Endothelial cell of umbilical vein (primary cell): ENCODE measurements at regions not wholly inside any gene's neighbourhood (a gene's known extent, or its start where the extent isn't known, plus 50 kb on each side); places are given as distances from the start of the nearest gene placed in this dataset.

Experiments used
- BruUV-seq: library from RNA; stranded (reverse); fragments of 400-500 nt; replicated peaks from 2 replicates; lab custom pipeline; 2021; lab: Mats Ljungman, UMichigan
- CTCF ChIA-PET: fragments of 300-600, 350-600 bp; sonication (Branson Sonifier 250); formaldehyde crosslinking; loops from one replicate; lab custom pipeline; 2021; ENCODE audit warnings: antibody characterized with exemption, inconsistent platforms; lab: Charles Lee
- POLR2A ChIA-PET: fragments of 300-600, 350-600 bp; sonication (Branson Sonifier 250); formaldehyde crosslinking; loops from one replicate; lab custom pipeline; 2021; ENCODE audit warnings: antibody characterized with exemption, inconsistent platforms; lab: Charles Lee
- DNase-seq: peaks from one replicate; pipeline ENCODE4 v3.0.0-alpha.2; 2011; ENCODE audit warnings: low read depth, low spot score
- FAIRE-seq: peaks from 2 replicates; lab custom pipeline; 2011; peaks lifted over from hg19 to GRCh38; lab: Jason Lieb, UNC
- H2AFZ ChIP-seq: 2 replicates; pipeline ENCODE4 v1.6.0; 2012; ENCODE audit warnings: low read depth, low read length, control low read depth, inconsistent platforms
- H3K27ac ChIP-seq: 2 replicates; pipeline ENCODE4 v1.5.1; 2011; ENCODE audit warnings: low read depth, mild to moderate bottlenecking, control low read depth, low read length, moderate library complexity; ENCODE audit not compliant: insufficient read depth
- H3K27me3 ChIP-seq, 2 experiments: 2 replicates each; pipeline versions ENCODE4 v1.6.0 to v1.6.1; 2011; ENCODE audit warnings: low read length in 2 of 2, mixed read lengths in 1 of 2; ENCODE audit not compliant: control insufficient read depth in 2 of 2, insufficient read depth in 2 of 2
- H3K36me3 ChIP-seq, 2 experiments: 2 replicates in 1 of 2; 3 replicates in 1 of 2; pipeline ENCODE4 v1.5.1; 2011; ENCODE audit warnings: low read length in 2 of 2, mild to moderate bottlenecking in 1 of 2, moderate library complexity in 1 of 2; ENCODE audit not compliant: control insufficient read depth in 2 of 2, insufficient read depth in 2 of 2; ENCODE audit errors: extremely low read depth in 1 of 2
- H3K4me1 ChIP-seq: 3 replicates; pipeline ENCODE4 v1.5.1; 2011; ENCODE audit warnings: mild to moderate bottlenecking, low read length; ENCODE audit not compliant: control insufficient read depth, insufficient read depth; ENCODE audit errors: extremely low read depth
- H3K4me2 ChIP-seq: 2 replicates; pipeline ENCODE4 v1.6.1; 2011; ENCODE audit warnings: low read length, control low read depth, mixed read lengths; ENCODE audit not compliant: insufficient read depth
- H3K4me3 ChIP-seq, 3 experiments: fragments of 200-600 bp in 1 of 3; sonication (generic), shearing (Covaris generic) in 1 of 3; replicated peaks in 1 of 3; 2 replicates each; pipeline ENCODE4 v1.5.1; 2011 to 2016; ENCODE audit warnings: control low read depth in 3 of 3, low read length in 3 of 3, mild to moderate bottlenecking in 2 of 3, inconsistent platforms in 1 of 3, low read depth in 1 of 3, moderate library complexity in 1 of 3; ENCODE audit not compliant: insufficient read depth in 1 of 3
- H3K79me2 ChIP-seq: 2 replicates; pipeline ENCODE4 v1.6.0; 2012; ENCODE audit warnings: low read length, inconsistent platforms; ENCODE audit not compliant: control insufficient read depth, insufficient read depth
- H3K9ac ChIP-seq: replicated peaks from 2 replicates; pipeline ENCODE3; 2011; ENCODE audit warnings: low read length, control low read depth; ENCODE audit not compliant: insufficient read depth; ENCODE audit errors: extremely low read depth
- H3K9me1 ChIP-seq: replicated peaks from 3 replicates; pipeline ENCODE4 v1.6.0; 2011; ENCODE audit warnings: mild to moderate bottlenecking, low read length; ENCODE audit not compliant: control insufficient read depth, insufficient read depth; ENCODE audit errors: extremely low read depth
- H3K9me3 ChIP-seq: replicated peaks from 2 replicates; pipeline ENCODE4 v1.5.1; 2012; ENCODE audit warnings: low read length, inconsistent platforms; ENCODE audit not compliant: control insufficient read depth, insufficient read depth
- H4K20me1 ChIP-seq: replicated peaks from 2 replicates; pipeline ENCODE3; 2011; ENCODE audit warnings: mild to moderate bottlenecking, low read length; ENCODE audit not compliant: control insufficient read depth, insufficient read depth; ENCODE audit errors: extremely low read depth
- CTCF ChIP-seq, 2 donors: IDR thresholded peaks; 1 replicate in 1 of 2; 2 replicates in 1 of 2; pipeline ENCODE4 v1.5.1; 2011; ENCODE audit warnings: low read length in 2 of 2, mild to moderate bottlenecking in 2 of 2, moderate library complexity in 2 of 2, control low read depth in 1 of 2, inconsistent platforms in 1 of 2, low read depth in 1 of 2; ENCODE audit not compliant: insufficient read depth in 1 of 2; ENCODE audit errors: extremely low read depth in 1 of 2
- EZH2 ChIP-seq: IDR thresholded peaks from 2 replicates; pipeline ENCODE4 v1.6.1; 2012; ENCODE audit warnings: borderline replicate concordance, low read depth, mild to moderate bottlenecking, moderate library complexity, low read length, inconsistent platforms; ENCODE audit not compliant: severe bottlenecking
- FOS ChIP-seq: IDR thresholded peaks from 2 replicates; pipeline ENCODE4 v1.6.1; 2011; ENCODE audit warnings: mild to moderate bottlenecking, low read length, moderate library complexity, borderline replicate concordance; ENCODE audit not compliant: insufficient read depth
- GATA2 ChIP-seq: IDR thresholded peaks from 2 replicates; pipeline ENCODE4 v1.7.0; 2011; ENCODE audit warnings: low read depth, mild to moderate bottlenecking, moderate library complexity, mixed read lengths, low read length; ENCODE audit not compliant: insufficient read length, insufficient read depth
- JUN ChIP-seq: IDR thresholded peaks from 2 replicates; pipeline ENCODE4 v1.6.1; 2011; ENCODE audit warnings: borderline replicate concordance, low read depth; ENCODE audit not compliant: insufficient read length, insufficient read depth
- MAX ChIP-seq: IDR thresholded peaks from 2 replicates; pipeline ENCODE4 v1.6.1; 2011; ENCODE audit not compliant: insufficient read depth, insufficient read length
- MYC ChIP-seq: IDR thresholded peaks from one replicate; pipeline ENCODE4 v1.6.1; 2011; ENCODE audit warnings: mild to moderate bottlenecking, low read depth, low read length
- POLR2A ChIP-seq: IDR thresholded peaks from 2 replicates; pipeline ENCODE4 v1.6.1; 2012; ENCODE audit warnings: low read depth, mild to moderate bottlenecking, control low read depth, low read length
- POLR2AphosphoS5 ChIP-seq: IDR thresholded peaks from 2 replicates; pipeline ENCODE4 v1.6.1; 2012; ENCODE audit warnings: low read depth, mild to moderate bottlenecking, control low read depth, low read length, moderate library complexity; ENCODE audit not compliant: insufficient read depth
- dilution Hi-C: fragments of 300-500 bp; cut with MboI; formaldehyde crosslinking; loops from one replicate; pipeline ENCODE4 v1.15.0; 2019; ENCODE audit warnings: low sequenced_read_pairs; ENCODE audit not compliant: extremely low pct_ligation_motif_present
- intact Hi-C: fragments of 100-400 bp; cut with micrococcal nuclease; formaldehyde crosslinking; loops from one replicate; pipeline ENCODE4 v1.10.0; 2022

GRCh38 chrX:88560673-88561330, 186.2 kb upstream of the CPXCR1 start:
- Histone ChIP-seq H3K79me2 (no peaks in the 10 kb centered on the region), H2AFZ (no peak overlapping the region), H3K4me1 (no peaks in the 10 kb centered on the region), H4K20me1 (no peaks in the 10 kb centered on the region), H3K36me3 (no peaks in the 10 kb centered on the region), H3K27me3 (no peaks in the 10 kb centered on the region), H3K9ac (no peak overlapping the region), H3K27ac (no peak overlapping the region), H3K4me2 (no peak overlapping the region), H3K9me1 (no peaks in the 10 kb centered on the region), H3K9me3 (no peaks in the 10 kb centered on the region), H3K4me3 (no peak overlapping the region)
- DNase-seq (peak; percentile 1), FAIRE-seq (no peak)
- ChIA-PET POLR2A (no interaction called here), CTCF (no interaction called here)
- no TSS peak for BruUV-seq
- dilution Hi-C loops (no loop called here), intact Hi-C loops (no loop called here)
- TF ChIP-seq MYC, result no peak
- no peak for TF ChIP-seq MAX
- no peak for TF ChIP-seq POLR2AphosphoS5
- TF ChIP-seq POLR2A, result no peak
- no peak for TF ChIP-seq JUN
- TF ChIP-seq CTCF (IDR thresholded peaks at IDR 0.05; ENCODE audit: extremely low read depth in 1 of 2, insufficient read depth in 1 of 2, low read depth in 1 of 2, low read length in 2 of 2), result no peak
- TF ChIP-seq GATA2, result no peak
- no peak for TF ChIP-seq EZH2
- no peak for TF ChIP-seq FOS
